AG04450 (cell line): ENCODE measurements at regions not wholly inside any gene's neighbourhood (a gene's known extent, or its start where the extent isn't known, plus 50 kb on each side); places are given as distances from the start of the nearest gene placed in this dataset.

Experiments used
- CTCF ChIA-PET: fragments of 300-600, 350-600 bp; formaldehyde crosslinking; extraction: SDS; loops from one replicate; lab custom pipeline; 2022; ENCODE audit warnings: antibody characterized with exemption, inconsistent platforms; lab: Charles Lee
- POLR2A ChIA-PET: fragments of 350-600 bp; formaldehyde crosslinking; extraction: SDS; loops from one replicate; lab custom pipeline; 2021; ENCODE audit warnings: antibody characterized with exemption, inconsistent platforms; lab: Yijun Ruan, JAX
- DNase-seq: peaks from one replicate; pipeline ENCODE4 v3.0.0-alpha.2; 2011; ENCODE audit warnings: low read depth, low spot score
- H3K27ac ChIP-seq: one replicate; pipeline ENCODE4 v1.5.1; 2012; ENCODE audit warnings: low read depth, low read length, control low read depth
- H3K27me3 ChIP-seq: one replicate; pipeline ENCODE4 v1.6.0; 2012; ENCODE audit warnings: low read length; ENCODE audit not compliant: control insufficient read depth, insufficient read depth
- H3K4me3 ChIP-seq: 2 replicates; pipeline ENCODE4 v1.5.1; 2011; ENCODE audit warnings: mild to moderate bottlenecking, low read depth, low read length, control low read depth
- H3K9me3 ChIP-seq: 2 replicates; pipeline ENCODE4 v1.5.1; 2012; ENCODE audit warnings: low read length; ENCODE audit not compliant: control insufficient read depth, insufficient read depth
- CTCF ChIP-seq: IDR thresholded peaks from 2 replicates; pipeline ENCODE4 v1.5.1; 2011; ENCODE audit warnings: low read depth, low read length, control low read depth, inconsistent platforms

- DNase-seq = no peak
These were observed 93.1 kb downstream of the ING1 start for GRCh38 chr13:110806636-110807035.

DNA sequence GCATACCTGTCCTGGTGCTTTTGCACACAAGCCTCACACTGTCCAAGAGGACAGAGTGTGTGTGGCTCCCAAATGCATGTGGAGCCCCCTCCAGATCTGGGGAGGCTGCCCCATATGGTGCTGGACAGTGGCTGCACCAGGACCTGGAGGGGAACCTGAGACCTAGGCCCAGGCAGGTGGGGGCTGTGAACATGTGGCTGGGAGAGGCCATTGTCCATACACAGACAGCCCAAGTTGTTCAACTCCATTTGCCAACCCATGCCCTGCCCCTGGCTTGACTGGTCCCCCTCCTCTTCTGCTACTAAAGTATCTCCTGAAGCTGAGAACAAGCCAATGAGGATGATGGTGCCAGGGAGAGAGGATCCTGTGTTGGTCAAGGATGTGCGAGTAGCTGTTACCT lies 94.0 kb downstream of the ING1 start:
- POLR2A ChIA-PET = interaction anchor here (1.7 kb wide), 1 partner anchor 92 kb away, joined by 4 read pairs; no protein-coding TSS in a partner anchor
- Histone ChIP-seq H3K27me3 (peaks cover 27% of the 10 kb centered on the region), H3K27ac (no peak overlapping the region), H3K9me3 (peaks cover 5% of the 10 kb centered on the region; the same call in 1 of the 2 replicates), H3K4me3 (no peak overlapping the region)
- TF ChIP-seq CTCF = no peak
- CTCF ChIA-PET = interaction anchor here (2.0 to 2.4 kb wide), 2 partner anchors 11 to 13 kb away, joined by 5 to 11 read pairs; no protein-coding TSS in a partner anchor
- no peak for DNase-seq

More at GRCh38 chr13:110806636-110807035, 93.1 kb downstream of the ING1 start:
- Histone ChIP-seq H3K27me3 (peaks cover 19% of the 10 kb centered on the region), H3K27ac (no peak overlapping the region), H3K4me3 (no peak overlapping the region), H3K9me3 (no peaks in the 10 kb centered on the region)
- ChIA-PET POLR2A (interaction anchor here (1.7 kb wide), 1 partner anchor 91 kb away, joined by 4 read pairs; no protein-coding TSS in a partner anchor), CTCF (interaction anchor here (1.6 to 2.4 kb wide), 3 partner anchors 11 to 89 kb away, joined by 4 to 11 read pairs (median 5); no protein-coding TSS in a partner anchor)
- no peak for TF ChIP-seq CTCF

DNA sequence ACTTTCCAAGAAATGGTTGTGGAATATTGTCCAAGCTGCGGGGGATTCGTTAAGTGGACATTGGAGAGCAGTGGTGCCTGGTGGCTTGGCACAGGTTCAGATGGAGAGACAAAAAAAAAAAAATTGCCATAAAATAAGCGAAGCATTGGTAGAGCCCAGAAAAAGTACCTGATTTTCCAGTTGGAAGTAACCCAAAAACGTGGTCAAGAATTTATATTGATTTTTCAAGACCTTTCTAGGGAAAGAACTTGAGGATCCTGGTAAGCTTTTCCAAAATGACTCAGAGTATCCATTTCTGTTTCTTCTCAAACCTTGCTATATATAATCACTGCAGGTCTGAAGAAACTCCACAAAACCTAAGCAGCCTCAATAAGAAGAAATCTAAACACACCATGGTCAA lies 94.6 kb downstream of the ING1 start:
- Histone ChIP-seq H3K4me3 (no peak overlapping the region), H3K27me3 (peaks cover 32% of the 10 kb centered on the region), H3K9me3 (peaks cover 11% of the 10 kb centered on the region; the same call in 1 of the 2 replicates), H3K27ac (no peak overlapping the region)
- TF ChIP-seq CTCF = no peak
- ChIA-PET POLR2A (interaction anchor here (1.7 kb wide), 1 partner anchor 93 kb away, joined by 4 read pairs; no protein-coding TSS in a partner anchor), CTCF (interaction anchor here (2.0 to 2.4 kb wide), 2 partner anchors 10 to 12 kb away, joined by 5 to 11 read pairs; no protein-coding TSS in a partner anchor)
- no peak for DNase-seq

- ChIA-PET POLR2A (no interaction called here), CTCF (no interaction called here)
- peaks cover 19% of the 10 kb centered on the region; the same call in 1 of the 2 replicates for H3K9me3 ChIP-seq
- H3K4me3 ChIP-seq = no peak overlapping the region
- no peak for TF ChIP-seq CTCF
- H3K27me3 ChIP-seq = peaks cover 32% of the 10 kb centered on the region
- no peak overlapping the region for H3K27ac ChIP-seq
- DNase-seq = no peak
These were observed 96.5 kb downstream of the ING1 start for GRCh38 chr13:110809871-110810486.
